ENCODE measurements at regions not wholly inside any gene's neighbourhood (a gene's known extent, or its start where the extent isn't known, plus 50 kb on each side); places are given as distances from the start of the nearest gene placed in this dataset.

- H3K4me1 ChIP-seq = no peaks in the 10 kb centered on the region
- H3K27me3 ChIP-seq = no peaks in the 10 kb centered on the region
- no peaks in the 10 kb centered on the region for H3K9me3 ChIP-seq
- no peaks in the 10 kb centered on the region for H3K36me3 ChIP-seq
- intact Hi-C loops (cut with DNase I; ENCODE audit: low total_unique reads) = no loop called here
- no peak overlapping the region for H3K4me3 ChIP-seq
- no peak for DNase-seq
- TF ChIP-seq CTCF (IDR thresholded peaks at IDR 0.05) = no peak
- no peak overlapping the region for H3K27ac ChIP-seq
Observed at GRCh38 chr11:127130321-127130720, 129.8 kb upstream of the KIRREL3 start.

GRCh38 chr11:127126986-127127385, 126.4 kb upstream of the KIRREL3 start:
- H3K4me1 ChIP-seq = no peaks in the 10 kb centered on the region
- H3K27me3 ChIP-seq = no peaks in the 10 kb centered on the region
- DNase-seq = no peak
- H3K36me3 ChIP-seq = no peaks in the 10 kb centered on the region
- intact Hi-C loops (cut with DNase I; ENCODE audit: low total_unique reads) = no loop called here
- TF ChIP-seq CTCF (IDR thresholded peaks at IDR 0.05) (no peak), POLR2A (IDR thresholded peaks at IDR 0.05) (no peak)
- no peak overlapping the region for H3K27ac ChIP-seq
- H3K4me3 ChIP-seq = no peak overlapping the region
- H3K9me3 ChIP-seq = no peaks in the 10 kb centered on the region

- H3K27ac ChIP-seq = no peak overlapping the region
- intact Hi-C loops (cut with DNase I; ENCODE audit: low total_unique reads) = no loop called here
Observed at GRCh38 chr11:127119356-127119755, 118.8 kb upstream of the KIRREL3 start.

GRCh38 chr11:127118811-127119210, 118.2 kb upstream of the KIRREL3 start:
- intact Hi-C loops (cut with DNase I; ENCODE audit: low total_unique reads) = no loop called here

More at GRCh38 chr11:127119356-127119755, 118.8 kb upstream of the KIRREL3 start:
- Histone ChIP-seq H3K27me3 (no peaks in the 10 kb centered on the region), H3K9me3 (no peaks in the 10 kb centered on the region), H3K4me1 (no peaks in the 10 kb centered on the region), H3K36me3 (no peaks in the 10 kb centered on the region), H3K4me3 (no peak overlapping the region)
- DNase-seq = no peak
- TF ChIP-seq CTCF (IDR thresholded peaks at IDR 0.05) = no peak
- TF ChIP-seq POLR2A (IDR thresholded peaks at IDR 0.05) = no peak

GRCh38 chr11:127117231-127117739, 116.7 kb upstream of the KIRREL3 start:
- DNase-seq = no peak
- Histone ChIP-seq H3K27ac (no peak overlapping the region), H3K36me3 (no peaks in the 10 kb centered on the region), H3K27me3 (no peaks in the 10 kb centered on the region), H3K9me3 (no peaks in the 10 kb centered on the region), H3K4me1 (no peaks in the 10 kb centered on the region), H3K4me3 (no peak overlapping the region)
- TF ChIP-seq CTCF (IDR thresholded peaks at IDR 0.05) = no peak
- intact Hi-C loops (cut with DNase I; ENCODE audit: low total_unique reads) = no loop called here

More at GRCh38 chr11:127118811-127119210, 118.2 kb upstream of the KIRREL3 start:
- Histone ChIP-seq H3K4me1 (no peaks in the 10 kb centered on the region), H3K9me3 (no peaks in the 10 kb centered on the region), H3K36me3 (no peaks in the 10 kb centered on the region), H3K4me3 (no peak overlapping the region), H3K27me3 (no peaks in the 10 kb centered on the region), H3K27ac (no peak overlapping the region)
- no peak for DNase-seq
- TF ChIP-seq CTCF (IDR thresholded peaks at IDR 0.05) (no peak), POLR2A (IDR thresholded peaks at IDR 0.05) (no peak)

Data from uterus (tissue), 3 donors.